ENCODE measurements at regions not wholly inside any gene's neighbourhood (a gene's known extent, or its start where the extent isn't known, plus 50 kb on each side); places are given as distances from the start of the nearest gene placed in this dataset.

DNA sequence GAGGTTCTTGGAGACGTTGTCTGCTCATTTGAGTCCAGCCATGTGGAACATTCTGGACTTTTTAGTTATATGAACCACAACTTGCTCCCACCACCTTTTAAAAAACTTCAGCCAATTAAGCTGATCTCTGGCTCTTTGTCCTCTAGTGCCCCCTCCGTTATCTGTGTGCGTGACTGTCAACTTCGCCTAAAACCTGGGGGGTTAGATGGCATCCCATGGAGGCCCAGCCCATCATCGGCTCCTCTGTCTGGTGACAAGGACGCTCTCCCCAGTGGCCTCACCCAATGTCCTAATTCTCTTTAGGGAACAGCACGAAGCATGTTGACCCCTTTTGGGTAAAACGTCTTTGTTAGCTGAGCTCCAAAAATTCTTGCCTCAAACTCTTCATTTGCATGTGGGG, 341.0 kb upstream of the TNRC6C start:
- TF ChIP-seq EZH2 (IDR thresholded peaks at IDR 0.05; ENCODE audit: low read depth), result no peak
- TF ChIP-seq, protein P1, sequence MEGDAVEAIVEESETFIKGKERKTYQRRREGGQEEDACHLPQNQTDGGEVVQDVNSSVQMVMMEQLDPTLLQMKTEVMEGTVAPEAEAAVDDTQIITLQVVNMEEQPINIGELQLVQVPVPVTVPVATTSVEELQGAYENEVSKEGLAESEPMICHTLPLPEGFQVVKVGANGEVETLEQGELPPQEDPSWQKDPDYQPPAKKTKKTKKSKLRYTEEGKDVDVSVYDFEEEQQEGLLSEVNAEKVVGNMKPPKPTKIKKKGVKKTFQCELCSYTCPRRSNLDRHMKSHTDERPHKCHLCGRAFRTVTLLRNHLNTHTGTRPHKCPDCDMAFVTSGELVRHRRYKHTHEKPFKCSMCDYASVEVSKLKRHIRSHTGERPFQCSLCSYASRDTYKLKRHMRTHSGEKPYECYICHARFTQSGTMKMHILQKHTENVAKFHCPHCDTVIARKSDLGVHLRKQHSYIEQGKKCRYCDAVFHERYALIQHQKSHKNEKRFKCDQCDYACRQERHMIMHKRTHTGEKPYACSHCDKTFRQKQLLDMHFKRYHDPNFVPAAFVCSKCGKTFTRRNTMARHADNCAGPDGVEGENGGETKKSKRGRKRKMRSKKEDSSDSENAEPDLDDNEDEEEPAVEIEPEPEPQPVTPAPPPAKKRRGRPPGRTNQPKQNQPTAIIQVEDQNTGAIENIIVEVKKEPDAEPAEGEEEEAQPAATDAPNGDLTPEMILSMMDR (conservative IDR thresholded peaks at IDR 0.05), result no peak
- H3K4me2 ChIP-seq, result no peak overlapping the region
- BruUV-seq (replicated peaks), result no TSS peak
- no peaks in the 10 kb centered on the region for H3K9me3 ChIP-seq (ENCODE audit: insufficient read depth, low read depth)
- no peaks in the 10 kb centered on the region for H3K4me1 ChIP-seq (replicated peaks; ENCODE audit: insufficient read depth)
- H3F3A ChIP-seq (ENCODE audit: insufficient read depth, low read depth), result no peaks in the 10 kb centered on the region
- H2AFZ ChIP-seq, result no peak overlapping the region
- no peak for DNase-seq
- H3K9me2 ChIP-seq (ENCODE audit: insufficient read depth), result no peaks in the 10 kb centered on the region
- no peaks in the 10 kb centered on the region for H3K36me3 ChIP-seq (ENCODE audit: low read depth)
- peaks cover 66% of the 10 kb centered on the region for H3K27me3 ChIP-seq (ENCODE audit: insufficient read depth, low read depth)
- CTCF ChIA-PET, result no interaction called here
- no peak overlapping the region for H3K4me3 ChIP-seq
- intact Hi-C loops (cut with micrococcal nuclease; ENCODE audit: unreplicated experiment), result no loop called here
- POLR2A ChIA-PET (ENCODE audit: unreplicated experiment), result no interaction called here
- no peak overlapping the region for H3K27ac ChIP-seq
- no peaks in the 10 kb centered on the region for H4K20me1 ChIP-seq (ENCODE audit: insufficient read depth)
- no peaks in the 10 kb centered on the region for H3K79me2 ChIP-seq (ENCODE audit: low read depth)

DNA sequence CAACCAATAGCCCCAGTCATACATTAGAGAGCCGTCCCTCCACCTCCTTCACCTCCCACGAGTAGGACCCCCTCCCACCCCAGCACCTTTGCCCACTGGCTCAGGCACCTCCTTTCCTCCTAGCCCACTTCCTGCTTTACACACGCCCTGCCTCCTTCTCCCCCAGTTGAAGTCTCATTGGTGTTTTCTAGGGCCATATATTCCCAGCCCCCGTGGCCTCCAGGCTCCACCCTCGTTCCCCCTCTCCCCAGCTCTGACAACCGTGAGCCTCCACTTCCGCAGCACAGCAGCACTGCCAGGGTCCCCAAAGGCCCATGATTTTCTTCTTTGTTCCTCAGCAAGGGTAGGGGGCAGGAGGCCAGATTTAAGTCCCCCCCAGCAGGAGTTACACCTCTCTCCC, 340.3 kb upstream of the TNRC6C start:
- POLR2A ChIA-PET (ENCODE audit: unreplicated experiment), result no interaction called here

DNA sequence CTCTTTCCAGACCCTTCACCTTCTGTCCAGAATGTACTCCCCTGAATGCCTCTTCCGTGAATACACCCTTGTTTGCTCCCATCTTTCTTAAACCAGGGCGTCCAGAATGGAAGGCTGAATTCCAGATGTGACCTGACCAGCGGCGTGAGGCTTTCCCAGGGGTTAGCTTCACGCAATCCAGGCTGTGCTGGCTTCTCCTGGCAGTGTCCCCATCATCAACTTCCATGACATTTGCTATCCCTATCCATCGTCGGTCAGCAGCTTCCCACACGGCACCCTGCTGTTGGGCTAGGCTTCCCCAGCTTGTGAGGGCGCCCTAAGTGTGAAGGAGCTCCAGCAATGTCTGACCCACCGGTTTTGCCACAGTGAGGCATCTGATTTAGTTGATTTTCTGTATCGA, 339.8 kb upstream of the TNRC6C start:
- no peak overlapping the region for H2AFZ ChIP-seq

More for the DNA sequence above, 340.3 kb upstream of the TNRC6C start:
- no peaks in the 10 kb centered on the region for H3K79me2 ChIP-seq (ENCODE audit: low read depth)
- H3K4me2 ChIP-seq, result no peak overlapping the region
- no peaks in the 10 kb centered on the region for H3K9me3 ChIP-seq (ENCODE audit: insufficient read depth, low read depth)
- intact Hi-C loops (cut with micrococcal nuclease; ENCODE audit: unreplicated experiment), result no loop called here
- H3K4me3 ChIP-seq, result no peak overlapping the region
- H3K36me3 ChIP-seq (ENCODE audit: low read depth), result no peaks in the 10 kb centered on the region
- BruUV-seq (replicated peaks), result no TSS peak
- DNase-seq, result no peak
- CTCF ChIA-PET, result no interaction called here
- no peak overlapping the region for H2AFZ ChIP-seq
- H3K4me1 ChIP-seq (replicated peaks; ENCODE audit: insufficient read depth), result no peaks in the 10 kb centered on the region
- H3K27me3 ChIP-seq (ENCODE audit: insufficient read depth, low read depth), result peaks cover 63% of the 10 kb centered on the region
- TF ChIP-seq EZH2 (IDR thresholded peaks at IDR 0.05; ENCODE audit: low read depth), result no peak
- TF ChIP-seq, protein P1 (conservative IDR thresholded peaks at IDR 0.05), result no peak
- no peaks in the 10 kb centered on the region for H4K20me1 ChIP-seq (ENCODE audit: insufficient read depth)
- no peak overlapping the region for H3K27ac ChIP-seq
- H3F3A ChIP-seq (ENCODE audit: insufficient read depth, low read depth), result no peaks in the 10 kb centered on the region
- no peaks in the 10 kb centered on the region for H3K9me2 ChIP-seq (ENCODE audit: insufficient read depth)

More for the DNA sequence above, 339.8 kb upstream of the TNRC6C start:
- ChIA-PET POLR2A (ENCODE audit: unreplicated experiment) (no interaction called here), CTCF (no interaction called here)
- Histone ChIP-seq H3K9me2 (ENCODE audit: insufficient read depth) (no peaks in the 10 kb centered on the region), H3K4me2 (no peak overlapping the region), H3K4me1 (replicated peaks; ENCODE audit: insufficient read depth) (no peaks in the 10 kb centered on the region), H3K9me3 (ENCODE audit: insufficient read depth, low read depth) (no peaks in the 10 kb centered on the region), H3K36me3 (ENCODE audit: low read depth) (no peaks in the 10 kb centered on the region), H3K4me3 (no peak overlapping the region), H3K27me3 (ENCODE audit: insufficient read depth, low read depth) (peaks cover 58% of the 10 kb centered on the region), H3K27ac (no peak overlapping the region), H4K20me1 (ENCODE audit: insufficient read depth) (no peaks in the 10 kb centered on the region), H3K79me2 (ENCODE audit: low read depth) (no peaks in the 10 kb centered on the region), H3F3A (ENCODE audit: insufficient read depth, low read depth) (no peaks in the 10 kb centered on the region)
- no TSS peak for BruUV-seq (replicated peaks)
- DNase-seq, result no peak
- intact Hi-C loops (cut with micrococcal nuclease; ENCODE audit: unreplicated experiment), result no loop called here
- TF ChIP-seq, protein P1 (conservative IDR thresholded peaks at IDR 0.05), result no peak
- no peak for TF ChIP-seq EZH2 (IDR thresholded peaks at IDR 0.05; ENCODE audit: low read depth)
